ENCODE measurements at regions not wholly inside any gene's neighbourhood (a gene's known extent, or its start where the extent isn't known, plus 50 kb on each side); places are given as distances from the start of the nearest gene placed in this dataset.

DNA sequence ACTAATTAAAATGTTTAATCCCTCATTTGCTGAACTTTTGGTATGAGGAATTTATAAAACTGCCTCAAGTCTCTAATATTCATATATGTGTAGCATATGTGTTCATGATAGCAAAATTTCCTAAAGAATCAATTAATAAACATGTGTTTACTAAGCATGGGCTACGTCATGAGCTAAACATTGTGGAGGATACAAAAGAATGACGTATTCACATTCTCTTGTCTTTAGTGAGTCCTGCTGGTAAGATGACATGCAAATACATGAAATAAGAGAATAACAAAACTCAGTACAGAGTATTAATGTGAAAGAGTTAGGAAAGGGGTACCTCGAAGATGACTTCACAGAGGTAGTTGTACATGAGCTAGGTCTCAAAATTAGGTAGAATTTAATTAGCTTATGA lies 121.9 kb upstream of the POF1B start:
- TF ChIP-seq, protein P1, sequence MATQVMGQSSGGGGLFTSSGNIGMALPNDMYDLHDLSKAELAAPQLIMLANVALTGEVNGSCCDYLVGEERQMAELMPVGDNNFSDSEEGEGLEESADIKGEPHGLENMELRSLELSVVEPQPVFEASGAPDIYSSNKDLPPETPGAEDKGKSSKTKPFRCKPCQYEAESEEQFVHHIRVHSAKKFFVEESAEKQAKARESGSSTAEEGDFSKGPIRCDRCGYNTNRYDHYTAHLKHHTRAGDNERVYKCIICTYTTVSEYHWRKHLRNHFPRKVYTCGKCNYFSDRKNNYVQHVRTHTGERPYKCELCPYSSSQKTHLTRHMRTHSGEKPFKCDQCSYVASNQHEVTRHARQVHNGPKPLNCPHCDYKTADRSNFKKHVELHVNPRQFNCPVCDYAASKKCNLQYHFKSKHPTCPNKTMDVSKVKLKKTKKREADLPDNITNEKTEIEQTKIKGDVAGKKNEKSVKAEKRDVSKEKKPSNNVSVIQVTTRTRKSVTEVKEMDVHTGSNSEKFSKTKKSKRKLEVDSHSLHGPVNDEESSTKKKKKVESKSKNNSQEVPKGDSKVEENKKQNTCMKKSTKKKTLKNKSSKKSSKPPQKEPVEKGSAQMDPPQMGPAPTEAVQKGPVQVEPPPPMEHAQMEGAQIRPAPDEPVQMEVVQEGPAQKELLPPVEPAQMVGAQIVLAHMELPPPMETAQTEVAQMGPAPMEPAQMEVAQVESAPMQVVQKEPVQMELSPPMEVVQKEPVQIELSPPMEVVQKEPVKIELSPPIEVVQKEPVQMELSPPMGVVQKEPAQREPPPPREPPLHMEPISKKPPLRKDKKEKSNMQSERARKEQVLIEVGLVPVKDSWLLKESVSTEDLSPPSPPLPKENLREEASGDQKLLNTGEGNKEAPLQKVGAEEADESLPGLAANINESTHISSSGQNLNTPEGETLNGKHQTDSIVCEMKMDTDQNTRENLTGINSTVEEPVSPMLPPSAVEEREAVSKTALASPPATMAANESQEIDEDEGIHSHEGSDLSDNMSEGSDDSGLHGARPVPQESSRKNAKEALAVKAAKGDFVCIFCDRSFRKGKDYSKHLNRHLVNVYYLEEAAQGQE (IDR thresholded peaks at IDR 0.05; ENCODE audit: insufficient read depth in 1 of 2, low read depth in 2 of 2, low read length in 1 of 2): no peak
- TF ChIP-seq, protein P2, sequence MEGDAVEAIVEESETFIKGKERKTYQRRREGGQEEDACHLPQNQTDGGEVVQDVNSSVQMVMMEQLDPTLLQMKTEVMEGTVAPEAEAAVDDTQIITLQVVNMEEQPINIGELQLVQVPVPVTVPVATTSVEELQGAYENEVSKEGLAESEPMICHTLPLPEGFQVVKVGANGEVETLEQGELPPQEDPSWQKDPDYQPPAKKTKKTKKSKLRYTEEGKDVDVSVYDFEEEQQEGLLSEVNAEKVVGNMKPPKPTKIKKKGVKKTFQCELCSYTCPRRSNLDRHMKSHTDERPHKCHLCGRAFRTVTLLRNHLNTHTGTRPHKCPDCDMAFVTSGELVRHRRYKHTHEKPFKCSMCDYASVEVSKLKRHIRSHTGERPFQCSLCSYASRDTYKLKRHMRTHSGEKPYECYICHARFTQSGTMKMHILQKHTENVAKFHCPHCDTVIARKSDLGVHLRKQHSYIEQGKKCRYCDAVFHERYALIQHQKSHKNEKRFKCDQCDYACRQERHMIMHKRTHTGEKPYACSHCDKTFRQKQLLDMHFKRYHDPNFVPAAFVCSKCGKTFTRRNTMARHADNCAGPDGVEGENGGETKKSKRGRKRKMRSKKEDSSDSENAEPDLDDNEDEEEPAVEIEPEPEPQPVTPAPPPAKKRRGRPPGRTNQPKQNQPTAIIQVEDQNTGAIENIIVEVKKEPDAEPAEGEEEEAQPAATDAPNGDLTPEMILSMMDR (IDR thresholded peaks at IDR 0.05): no peak
- TF ChIP-seq SIN3A (IDR thresholded peaks at IDR 0.05; ENCODE audit: borderline replicate concordance, insufficient read depth, low read depth, low read length): no peak
